ENCODE measurements at regions not wholly inside any gene's neighbourhood (a gene's known extent, or its start where the extent isn't known, plus 50 kb on each side); places are given as distances from the start of the nearest gene placed in this dataset.

GRCh38 chr22:48438800-48439559, 1388.7 kb downstream of the BRD1 start:
- Mint-ChIP-seq H3K9me3 (peaks cover 1 to 9% (median 3%) of the 10 kb centered on the region in 3 donors), H3K4me1 (peaks cover 0 to 4% (median 0%) of the 10 kb centered on the region in 3 donors), H3K27me3 (peaks cover 10% of the 10 kb centered on the region), H3K4me3 (no peak overlapping the region), H3K36me3 (no peaks in the 10 kb centered on the region), H3K27ac (no peak overlapping the region)

DNA sequence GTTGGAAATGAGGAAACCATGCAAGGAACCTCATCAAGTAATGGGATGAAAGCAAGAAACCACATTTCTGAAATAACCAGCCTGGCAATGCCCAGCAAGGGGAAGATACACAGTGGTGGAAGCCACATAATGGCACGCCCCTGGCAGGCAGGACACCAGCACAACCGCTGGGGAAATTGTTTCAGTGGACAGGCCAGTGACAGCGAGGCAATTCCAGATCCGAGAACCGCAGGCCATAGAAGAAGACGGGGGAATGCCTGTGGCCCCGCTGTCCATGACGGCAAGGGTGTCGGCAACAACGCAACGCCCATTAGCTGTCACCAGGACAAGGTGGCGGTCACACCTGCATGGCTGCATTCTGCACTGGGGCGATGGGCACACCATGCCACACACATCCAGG, 1389.6 kb downstream of the BRD1 start:
- Mint-ChIP-seq H3K27ac (no peak overlapping the region), H3K36me3 (no peaks in the 10 kb centered on the region), H3K9me3 (peaks cover 3 to 9% (median 4%) of the 10 kb centered on the region in 3 donors), H3K4me3 (no peak overlapping the region), H3K27me3 (peaks cover 10% of the 10 kb centered on the region), H3K4me1 (peaks cover 0 to under 1% (median 0%) of the 10 kb centered on the region in 3 donors)

DNA sequence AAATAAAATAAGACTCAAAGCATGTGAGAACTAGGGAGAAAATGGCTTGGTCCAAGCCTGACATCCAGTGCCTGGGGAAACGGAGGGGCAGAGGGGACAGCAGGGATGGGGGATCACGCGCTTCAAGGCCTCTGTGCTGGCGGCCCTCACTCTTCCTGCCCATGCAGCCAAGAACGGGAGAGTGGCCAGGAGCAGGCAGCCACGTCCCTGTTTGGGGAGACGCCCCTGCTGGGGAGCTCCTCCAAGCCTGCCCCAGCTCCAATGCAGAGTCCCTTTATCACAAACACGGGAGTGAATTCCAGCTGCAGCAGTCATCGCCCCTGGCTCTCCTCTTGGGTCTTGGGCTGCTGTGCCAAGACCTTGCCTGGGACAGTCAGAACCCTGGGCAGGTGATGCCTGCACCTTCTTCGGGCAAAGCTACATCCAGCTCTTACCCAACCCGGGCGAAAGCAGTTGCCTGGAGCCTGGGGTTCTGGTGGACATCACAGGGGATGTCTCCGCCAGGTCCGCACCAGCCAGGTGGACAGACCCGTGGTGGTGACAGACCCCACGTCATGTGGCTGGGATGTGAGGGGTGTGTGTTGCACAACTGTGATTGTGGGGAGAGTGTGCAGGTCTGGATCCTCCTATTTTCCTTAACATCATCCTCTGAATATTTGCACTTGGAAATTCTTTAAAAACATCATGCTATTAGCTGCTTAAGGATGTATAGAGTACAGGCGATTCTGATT, 1391.3 kb downstream of the BRD1 start:
- Mint-ChIP-seq H3K4me3 (no peak overlapping the region), H3K9me3 (peaks cover 3 to 9% (median 4%) of the 10 kb centered on the region in 3 donors), H3K27ac (no peak overlapping the region), H3K36me3 (no peaks in the 10 kb centered on the region), H3K4me1 (no peaks in the 10 kb centered on the region), H3K27me3 (peaks cover 9% of the 10 kb centered on the region)

GRCh38 chr22:48434868-48435250, 1392.8 kb downstream of the BRD1 start:
- peaks cover 3 to 9% (median 4%) of the 10 kb centered on the region in 3 donors for H3K9me3 Mint-ChIP-seq
- H3K4me1 Mint-ChIP-seq = no peaks in the 10 kb centered on the region
- peaks cover 7% of the 10 kb centered on the region for H3K27me3 Mint-ChIP-seq
- H3K27ac Mint-ChIP-seq = no peak overlapping the region
- H3K4me3 Mint-ChIP-seq = no peak overlapping the region
- no peaks in the 10 kb centered on the region for H3K36me3 Mint-ChIP-seq

GRCh38 chr22:48434156-48434867, 1393.4 kb downstream of the BRD1 start:
- H3K4me1 Mint-ChIP-seq = no peaks in the 10 kb centered on the region
- H3K36me3 Mint-ChIP-seq = no peaks in the 10 kb centered on the region
- H3K4me3 Mint-ChIP-seq = no peak overlapping the region
- H3K9me3 Mint-ChIP-seq = peaks cover 3 to 9% (median 4%) of the 10 kb centered on the region in 3 donors
- peaks cover 7% of the 10 kb centered on the region for H3K27me3 Mint-ChIP-seq
- no peak overlapping the region for H3K27ac Mint-ChIP-seq

DNA sequence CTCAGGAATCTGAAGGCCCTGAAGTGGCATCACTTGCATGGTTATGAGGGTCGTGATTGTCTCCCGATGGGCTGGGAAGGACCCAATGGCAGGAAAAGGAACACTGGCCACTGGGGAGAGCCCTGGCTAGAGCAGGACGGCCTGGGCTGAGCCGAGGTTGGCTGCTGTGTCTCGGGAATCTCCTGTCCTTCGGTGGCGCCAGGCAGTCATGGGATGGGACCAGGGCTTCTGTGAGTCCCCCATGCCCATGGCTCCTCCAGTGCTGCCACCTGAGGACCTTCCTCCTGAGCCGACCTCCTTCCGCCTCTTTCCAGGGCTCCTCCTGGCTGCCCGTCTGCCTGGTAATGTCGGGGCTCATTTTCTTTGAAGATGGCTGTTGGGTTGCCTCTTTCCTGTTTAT, 1394.0 kb downstream of the BRD1 start:
- Mint-ChIP-seq H3K4me3 (no peak overlapping the region), H3K27me3 (peaks cover 5% of the 10 kb centered on the region), H3K9me3 (peaks cover 3 to 9% (median 4%) of the 10 kb centered on the region in 3 donors), H3K36me3 (no peaks in the 10 kb centered on the region), H3K4me1 (no peaks in the 10 kb centered on the region), H3K27ac (no peak overlapping the region)

GRCh38 chr22:48432781-48433518, 1394.7 kb downstream of the BRD1 start:
- Mint-ChIP-seq H3K27me3 (peaks cover 3% of the 10 kb centered on the region), H3K27ac (no peak overlapping the region), H3K4me3 (peak overlapping the region in 1 of 4 donors; percentile 47), H3K4me1 (no peaks in the 10 kb centered on the region), H3K9me3 (peaks cover 3 to 9% (median 4%) of the 10 kb centered on the region in 3 donors), H3K36me3 (no peaks in the 10 kb centered on the region)

DNA sequence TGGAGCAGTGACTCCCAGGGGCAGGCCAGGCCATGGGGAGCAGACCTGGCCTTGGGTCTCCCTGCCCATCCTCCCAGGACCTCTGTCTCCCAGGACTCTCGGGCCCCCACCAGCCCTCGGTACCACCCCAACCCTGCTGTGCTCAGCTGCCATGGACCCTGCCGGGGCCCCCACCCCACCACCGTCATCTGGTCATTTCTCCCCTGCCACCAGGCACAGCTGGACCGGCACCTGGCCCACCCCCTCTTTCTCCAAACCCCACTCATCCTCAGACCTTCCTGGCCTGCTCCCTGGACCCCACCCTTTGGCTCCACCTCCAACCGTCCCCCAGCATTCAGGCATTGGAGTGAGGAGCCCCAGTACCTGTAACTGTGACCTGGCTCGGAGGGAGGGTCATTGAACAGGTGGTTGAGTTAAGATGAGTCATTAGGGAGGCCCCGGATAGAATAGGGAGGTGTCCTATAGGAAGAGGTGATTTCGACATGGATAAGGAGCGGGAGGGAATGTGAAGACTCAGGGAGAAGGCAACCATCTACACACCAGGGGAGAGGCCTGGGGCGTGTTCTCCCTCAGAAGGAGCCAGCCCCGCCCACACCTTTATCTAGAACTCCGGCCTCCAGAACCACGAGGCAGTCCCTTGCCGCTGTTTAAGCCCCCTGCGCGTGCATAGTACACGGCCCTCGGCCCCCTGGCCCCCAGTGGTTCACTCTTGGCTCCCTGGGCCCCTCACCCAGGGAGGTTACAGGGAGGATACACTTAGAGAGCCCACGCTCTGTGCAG, 1395.9 kb downstream of the BRD1 start:
- no peaks in the 10 kb centered on the region for H3K36me3 Mint-ChIP-seq
- no peak overlapping the region for H3K4me3 Mint-ChIP-seq
- peaks cover 4% of the 10 kb centered on the region for H3K27me3 Mint-ChIP-seq
- peaks cover 3 to 4% (median 4%) of the 10 kb centered on the region in 3 donors for H3K9me3 Mint-ChIP-seq
- H3K27ac Mint-ChIP-seq = no peak overlapping the region
- no peaks in the 10 kb centered on the region for H3K4me1 Mint-ChIP-seq

DNA sequence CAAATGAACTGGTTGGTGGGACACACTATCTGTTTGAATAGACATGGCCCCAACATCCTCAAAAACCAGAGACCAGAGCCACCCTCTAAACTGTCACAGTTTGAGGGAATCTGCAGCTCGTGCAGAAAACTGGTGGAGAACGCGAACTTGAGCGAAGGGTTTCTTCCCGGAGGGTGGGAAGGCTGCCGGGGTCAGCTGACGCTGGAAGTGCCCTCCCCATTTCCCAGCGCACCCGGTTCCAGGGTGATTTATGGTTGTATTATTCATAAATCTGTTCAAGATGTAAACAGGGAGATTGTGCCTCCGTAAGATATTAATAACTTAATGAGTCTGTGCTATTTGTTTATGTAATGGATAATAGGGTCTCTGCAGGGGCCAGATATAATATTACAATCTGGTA, 1396.7 kb downstream of the BRD1 start:
- no peaks in the 10 kb centered on the region for H3K4me1 Mint-ChIP-seq
- H3K4me3 Mint-ChIP-seq = no peak overlapping the region
- H3K27ac Mint-ChIP-seq = no peak overlapping the region
- H3K36me3 Mint-ChIP-seq = no peaks in the 10 kb centered on the region
- peaks cover 3 to 4% (median 4%) of the 10 kb centered on the region in 3 donors for H3K9me3 Mint-ChIP-seq
- H3K27me3 Mint-ChIP-seq = peaks cover 5% of the 10 kb centered on the region

- H3K27me3 Mint-ChIP-seq = peaks cover 9% of the 10 kb centered on the region
- H3K9me3 Mint-ChIP-seq = peaks cover 0 to 4% (median 0%) of the 10 kb centered on the region in 3 donors
- no peaks in the 10 kb centered on the region for H3K4me1 Mint-ChIP-seq
- no peaks in the 10 kb centered on the region for H3K36me3 Mint-ChIP-seq
- no peak overlapping the region for H3K4me3 Mint-ChIP-seq
- no peak overlapping the region for H3K27ac Mint-ChIP-seq
Measured at GRCh38 chr22:48429446-48430020, 1398.1 kb downstream of the BRD1 start.

DNA sequence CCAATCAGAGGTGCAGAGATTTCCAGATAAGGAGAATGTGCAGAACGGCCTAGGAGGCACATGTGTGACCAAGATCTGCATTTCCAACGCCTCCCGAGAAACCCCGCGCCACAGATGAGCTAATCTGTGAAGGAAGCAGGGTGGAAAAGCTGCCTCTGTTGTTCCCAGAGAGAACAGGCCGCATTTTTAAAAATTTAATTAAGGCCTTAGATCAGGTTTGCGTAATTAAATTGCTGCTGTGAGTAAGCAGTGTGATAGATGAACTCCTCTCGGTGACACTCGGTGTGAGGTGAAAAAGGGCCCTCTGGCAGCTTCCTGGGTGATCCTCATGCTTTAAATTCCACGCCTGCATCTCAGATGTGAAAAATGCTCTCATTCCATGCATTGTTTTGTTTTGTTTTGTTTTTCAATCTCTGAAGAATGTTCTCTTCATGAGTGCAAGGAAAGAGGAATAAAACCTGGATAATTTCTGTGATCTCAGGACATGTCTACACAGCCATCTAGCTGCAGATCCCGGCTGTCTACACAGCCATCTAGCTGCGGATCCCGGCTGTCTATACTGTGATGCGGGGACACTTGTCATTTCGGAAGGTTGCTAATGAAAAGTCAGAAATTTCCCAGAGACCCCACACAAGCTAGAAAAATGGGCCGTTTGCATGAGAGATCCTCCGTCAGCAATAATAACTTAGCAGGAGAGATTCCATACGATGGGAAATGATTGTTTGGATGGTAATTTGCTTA, 1398.9 kb downstream of the BRD1 start:
- Mint-ChIP-seq H3K9me3 (peaks cover 0 to under 1% (median 0%) of the 10 kb centered on the region in 3 donors), H3K27ac (no peak overlapping the region), H3K4me1 (no peaks in the 10 kb centered on the region), H3K4me3 (no peak overlapping the region), H3K36me3 (no peaks in the 10 kb centered on the region), H3K27me3 (peaks cover 7% of the 10 kb centered on the region)

- Mint-ChIP-seq H3K9me3 (peaks cover 0 to 2% (median 0%) of the 10 kb centered on the region in 3 donors), H3K36me3 (no peaks in the 10 kb centered on the region), H3K4me1 (no peaks in the 10 kb centered on the region), H3K4me3 (no peak overlapping the region), H3K27me3 (peaks cover 7% of the 10 kb centered on the region), H3K27ac (no peak overlapping the region)
Measured at GRCh38 chr22:48427731-48428211, 1399.9 kb downstream of the BRD1 start.
